GM21723 (cell line): ENCODE measurements at regions not wholly inside any gene's neighbourhood (a gene's known extent, or its start where the extent isn't known, plus 50 kb on each side); places are given as distances from the start of the nearest gene placed in this dataset.

Source experiments
- ATAC-seq: cut with Tn5 transposase; IDR thresholded peaks from one replicate; pipeline ENCODE4 v1.9.1; 2021; ENCODE audit warnings: mild to moderate bottlenecking, moderate library complexity; ENCODE audit not compliant: unreplicated experiment

DNA sequence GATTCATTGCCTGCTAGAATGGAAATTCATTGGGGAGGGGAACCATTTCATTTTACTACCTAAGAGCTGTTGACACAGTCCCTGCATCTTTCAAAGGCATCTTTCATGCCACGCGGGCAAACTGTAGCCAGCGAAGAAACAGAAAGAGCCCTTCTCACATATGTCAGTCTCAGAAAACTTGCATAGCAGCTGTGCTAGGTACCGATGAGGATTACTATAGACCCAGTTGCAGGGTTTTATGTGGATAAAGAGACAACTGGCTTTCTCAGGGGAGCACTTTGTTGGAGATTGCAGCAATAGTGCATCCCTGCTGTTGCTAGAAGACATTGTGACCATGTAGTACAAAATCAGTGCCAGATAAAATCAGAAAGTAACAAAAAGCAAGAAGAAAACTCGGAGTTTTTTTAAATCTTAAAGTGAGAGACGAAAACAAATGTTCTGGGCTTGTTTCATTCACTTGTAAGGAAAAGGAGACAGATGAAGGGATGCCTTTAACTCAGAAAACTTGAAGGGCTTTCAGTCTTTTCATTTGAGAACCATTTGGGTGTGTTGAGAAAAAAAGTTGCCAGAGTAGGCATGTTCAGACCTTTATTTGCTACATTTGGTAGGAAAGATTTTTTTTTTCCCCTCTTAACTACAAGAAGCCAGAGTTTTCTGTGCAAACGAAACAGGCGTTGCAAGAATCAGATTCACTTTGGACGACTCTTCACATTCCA lies 804.1 kb downstream of the USP25 start:
- ATAC-seq: no peak

DNA sequence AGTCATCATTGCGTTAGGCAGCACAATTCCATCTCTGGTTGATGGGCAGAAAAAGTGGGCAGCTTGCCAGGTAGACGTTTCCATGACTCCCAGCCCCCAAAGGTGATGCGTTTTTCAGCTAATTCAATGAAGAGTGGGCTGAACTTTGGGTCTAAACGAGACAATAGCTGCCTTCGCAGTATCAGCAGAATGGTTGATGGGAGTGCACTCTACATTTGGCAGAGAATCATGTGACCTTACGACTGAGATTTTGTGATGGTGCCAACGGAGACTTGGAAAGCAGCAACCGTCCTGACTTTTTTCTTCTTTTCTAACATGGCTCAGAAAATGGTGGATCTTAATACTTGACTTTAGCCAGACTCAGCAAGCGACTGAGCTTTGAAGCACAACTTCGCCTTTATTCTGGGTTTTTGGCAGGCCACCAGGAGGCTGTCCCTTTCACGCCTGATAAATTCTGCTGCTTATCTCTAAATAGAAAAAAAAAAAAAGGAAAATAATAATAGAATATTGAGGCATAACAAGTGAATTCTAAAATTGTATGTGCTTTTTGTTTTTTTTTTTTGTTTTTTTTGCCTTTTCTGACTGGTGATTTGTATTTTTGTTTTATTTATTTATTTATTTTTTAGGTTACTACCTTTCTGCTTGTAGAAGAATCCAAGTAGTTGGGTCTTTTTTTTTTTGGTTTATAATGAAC lies 804.8 kb downstream of the USP25 start:
- no peak for ATAC-seq

DNA sequence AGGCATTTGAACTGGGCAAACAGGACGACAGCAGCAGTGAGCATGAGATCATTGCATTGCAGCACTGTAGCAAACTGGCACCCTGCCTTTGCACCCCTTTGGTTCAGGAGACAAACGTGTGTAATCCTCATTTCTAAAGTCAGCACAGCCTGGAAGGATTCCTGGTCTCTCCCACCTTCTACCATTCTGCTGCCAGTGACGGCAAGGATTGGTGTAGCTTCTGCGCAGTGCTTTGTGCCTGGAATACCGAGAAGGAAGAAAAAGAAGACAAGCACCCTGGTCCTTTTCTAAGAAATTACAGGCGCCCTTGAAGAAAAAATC lies 805.3 kb downstream of the USP25 start:
- no peak for ATAC-seq

DNA sequence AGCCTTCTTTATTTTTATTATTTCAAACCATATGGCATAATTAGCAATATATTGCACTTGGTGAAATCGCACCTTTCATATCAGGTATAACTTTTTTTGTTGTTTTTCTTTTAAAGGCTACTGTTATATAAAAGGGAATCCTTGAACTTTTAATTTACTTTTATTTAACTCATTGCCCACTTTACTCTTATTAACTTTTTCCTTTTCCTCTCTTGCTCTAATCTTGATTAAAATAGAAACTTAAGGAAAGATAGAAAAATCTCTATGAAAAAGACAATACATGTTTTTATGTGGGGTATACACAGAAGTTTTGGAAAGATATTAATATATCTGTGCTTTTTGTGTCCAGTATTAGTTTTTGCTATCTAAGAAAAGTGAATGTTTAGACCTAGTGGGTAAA lies 805.8 kb downstream of the USP25 start:
- no peak for ATAC-seq

DNA sequence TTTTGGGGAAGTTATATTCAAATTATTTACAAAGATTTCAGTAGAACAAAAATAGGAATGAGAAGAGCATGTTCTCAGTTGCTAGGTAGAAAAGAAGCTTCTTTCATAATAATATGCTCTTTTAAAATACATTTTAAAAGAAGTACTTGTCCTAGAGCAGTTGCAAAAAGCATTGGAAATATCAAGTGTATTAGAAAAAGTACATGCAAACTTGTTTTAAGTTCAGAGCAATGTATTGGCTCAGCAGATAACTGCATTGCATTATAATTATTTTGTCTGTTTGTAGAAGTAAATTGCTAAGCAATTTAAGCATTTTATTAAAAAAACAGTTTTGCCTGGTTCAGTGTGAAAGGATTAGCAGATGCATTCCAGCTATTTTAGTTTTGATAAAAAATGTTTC lies 806.4 kb downstream of the USP25 start:
- ATAC-seq: no peak

DNA sequence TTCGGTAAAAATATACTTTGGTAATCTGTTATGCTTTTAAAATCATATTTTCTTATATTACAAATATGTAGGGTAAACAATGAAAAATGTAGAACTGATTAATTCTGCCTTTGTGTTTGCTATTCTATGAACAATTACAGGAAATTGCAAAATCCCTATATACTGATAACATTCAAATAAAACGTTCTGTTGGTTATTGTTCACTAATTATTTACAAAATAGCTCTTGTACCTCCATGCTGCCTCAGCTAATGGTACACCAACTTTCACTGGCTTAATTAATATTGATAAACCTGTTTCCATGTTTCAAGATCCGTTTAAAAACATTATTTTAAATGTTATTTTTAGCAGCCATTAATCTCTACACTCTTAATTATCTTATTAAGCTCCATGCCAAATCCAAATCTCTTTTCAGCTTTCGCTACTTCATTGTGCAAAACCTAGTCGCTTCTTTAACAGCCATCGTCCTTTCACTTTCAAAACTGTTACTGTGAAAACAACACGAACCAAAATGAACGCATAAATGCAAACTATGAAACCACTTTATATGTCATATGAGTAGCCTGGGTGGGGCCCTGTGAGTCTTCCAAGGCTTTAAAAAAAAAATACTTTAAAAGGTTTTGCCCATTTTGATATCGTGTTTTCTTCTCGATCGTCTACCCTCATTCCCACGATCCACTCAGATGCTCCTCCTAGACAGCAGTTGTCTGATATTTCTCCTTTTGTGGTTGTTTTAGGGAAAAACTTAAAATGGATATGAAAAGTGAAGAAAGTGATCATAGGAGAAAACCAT lies 807.1 kb downstream of the USP25 start:
- ATAC-seq: no peak

DNA sequence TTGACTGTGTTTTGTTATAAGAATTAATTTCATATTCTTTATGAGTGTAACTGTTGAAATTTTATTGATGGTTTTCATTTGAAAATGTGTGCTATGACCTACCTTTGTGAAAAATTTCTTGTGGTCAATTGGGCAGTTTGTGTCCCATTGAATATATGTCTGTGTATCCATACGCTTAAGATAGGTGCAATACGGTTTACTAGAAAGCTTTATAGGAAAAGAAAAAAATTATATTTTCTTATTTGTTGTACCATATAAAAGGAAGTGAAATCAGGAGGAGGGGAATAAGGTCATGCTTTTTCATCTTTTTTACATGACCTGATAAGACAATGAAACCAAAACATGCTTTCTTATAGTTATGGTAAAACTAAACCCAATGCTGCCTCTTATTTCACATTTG lies 807.7 kb downstream of the USP25 start:
- ATAC-seq: no peak

DNA sequence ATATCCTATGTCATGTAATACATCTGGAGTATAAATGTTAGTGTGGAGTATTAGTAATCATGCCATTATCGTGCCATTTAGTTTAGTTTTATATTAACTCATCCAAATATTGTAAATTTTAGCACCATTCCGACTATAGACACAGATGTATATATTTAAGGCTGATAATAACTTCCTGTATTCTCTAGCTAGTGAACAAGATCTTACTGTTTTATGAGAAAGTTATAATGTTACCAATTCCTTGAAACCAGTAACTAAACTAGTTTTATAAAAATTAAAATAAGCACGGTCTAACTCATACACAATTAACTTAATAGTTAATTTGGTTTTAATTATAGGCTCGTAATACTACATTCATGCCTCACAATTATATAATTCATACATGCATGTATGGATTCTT lies 808.6 kb downstream of the USP25 start:
- ATAC-seq: no peak

DNA sequence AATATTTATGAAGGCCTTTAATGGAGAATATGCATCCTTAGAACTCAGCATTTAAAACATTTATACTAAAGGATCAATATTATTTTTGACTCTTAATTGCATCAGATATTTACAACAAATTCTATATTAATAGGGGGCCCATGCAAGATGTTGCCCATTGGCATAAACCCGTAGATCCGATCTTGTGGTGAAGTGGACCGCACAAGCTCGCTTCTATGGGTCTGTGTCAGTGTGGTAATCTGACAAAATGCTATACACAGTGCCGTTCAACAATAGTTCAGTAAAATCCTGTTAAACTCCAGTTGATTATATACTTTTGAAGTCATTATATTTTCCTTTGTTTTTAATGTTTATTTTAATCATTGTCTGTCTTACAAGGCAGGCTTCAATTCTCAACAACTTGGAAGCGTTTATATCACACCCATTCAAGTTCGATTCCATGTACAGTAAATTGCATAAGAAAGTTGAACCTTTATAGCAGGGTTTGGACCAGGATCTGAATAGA lies 809.2 kb downstream of the USP25 start:
- no peak for ATAC-seq

DNA sequence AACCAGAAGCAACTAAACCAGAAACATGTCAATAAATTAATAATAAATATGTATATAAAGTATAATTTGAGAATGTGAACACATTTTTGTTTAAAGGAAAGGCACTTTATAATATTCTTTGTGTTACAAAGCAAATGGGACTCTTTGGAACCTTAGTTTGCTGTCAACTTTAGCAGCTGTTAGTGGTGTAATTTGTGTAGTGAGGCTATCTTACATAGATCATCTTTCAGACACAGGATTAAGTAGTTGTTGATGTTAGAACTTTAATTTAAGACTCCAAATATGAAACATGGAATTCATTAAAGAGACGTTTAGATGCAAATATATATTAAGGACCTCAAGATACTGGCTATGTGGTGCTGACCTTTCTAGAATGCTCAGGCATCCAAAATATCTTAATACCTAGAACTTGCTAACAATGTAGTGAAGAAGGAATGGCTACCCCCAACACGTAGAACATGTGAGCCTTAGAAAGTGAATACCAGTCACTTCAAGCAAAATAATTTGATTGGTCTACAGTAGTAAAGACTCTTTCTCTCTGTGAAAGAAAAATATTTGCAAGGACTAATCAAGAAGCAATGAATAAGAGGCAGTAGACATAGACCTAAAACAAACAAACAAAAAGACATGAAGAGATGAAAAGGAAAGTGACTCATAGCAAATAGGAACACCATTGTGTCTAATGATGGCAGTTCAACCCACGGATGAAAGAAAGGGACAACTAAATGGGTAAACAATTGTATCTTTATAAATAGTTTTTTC lies 811.4 kb downstream of the USP25 start:
- ATAC-seq: no peak

DNA sequence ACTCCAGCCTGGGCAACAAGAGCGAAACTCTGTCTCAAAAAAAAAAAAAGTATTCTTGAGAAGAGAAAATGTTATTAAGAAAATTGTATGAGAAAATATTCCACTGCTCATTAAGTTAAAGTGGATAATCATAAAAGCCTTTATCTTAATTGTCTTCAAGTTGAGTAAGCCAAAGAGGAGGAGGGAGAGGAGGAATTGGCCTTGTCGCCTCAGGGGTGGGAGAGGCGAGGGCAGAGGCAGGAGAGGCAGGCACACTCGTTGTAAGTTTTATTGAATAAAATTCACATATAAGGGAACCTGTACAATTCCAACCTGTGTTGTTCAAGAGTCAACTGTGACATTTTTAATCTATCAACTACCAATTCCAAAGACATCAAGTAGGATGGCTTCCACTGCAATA lies 820.3 kb downstream of the USP25 start:
- ATAC-seq: no peak

DNA sequence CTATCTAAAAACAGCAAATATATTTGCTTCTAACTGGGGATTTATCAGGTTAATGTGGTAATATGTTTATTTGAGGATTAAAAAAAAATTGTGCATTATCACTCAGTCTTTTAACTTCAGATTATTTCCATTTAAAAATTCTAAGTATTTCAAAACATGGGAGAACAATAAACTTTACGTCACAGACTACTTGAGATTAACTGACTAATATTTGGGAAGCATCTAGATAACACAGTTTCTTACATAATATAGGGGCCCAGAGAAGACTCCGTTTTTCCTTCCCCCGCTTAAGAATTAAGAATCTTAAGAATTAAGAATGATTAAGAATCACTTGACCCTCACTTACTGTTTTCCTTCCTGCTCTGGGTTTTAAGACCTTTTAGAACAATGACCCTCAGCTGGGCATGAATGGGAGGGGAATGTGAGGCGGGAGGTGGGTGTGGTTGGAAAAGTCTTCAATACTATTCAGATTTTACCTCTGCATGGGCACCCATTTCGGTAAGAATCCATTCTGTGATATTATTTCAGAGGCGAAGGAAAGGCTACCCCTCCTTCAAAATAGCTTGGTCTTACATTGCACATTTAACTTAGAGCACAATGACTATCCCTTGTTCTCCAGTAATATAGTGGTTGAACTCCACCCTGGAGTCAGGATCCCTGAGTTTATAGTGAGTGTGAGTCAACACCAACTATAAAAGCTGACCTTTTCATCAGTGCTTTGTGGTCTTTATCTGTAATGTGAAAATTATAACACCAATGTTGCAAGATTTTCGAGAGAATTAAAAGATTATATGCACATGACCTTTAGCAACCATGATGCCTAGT lies 821.3 kb downstream of the USP25 start:
- ATAC-seq: no peak

DNA sequence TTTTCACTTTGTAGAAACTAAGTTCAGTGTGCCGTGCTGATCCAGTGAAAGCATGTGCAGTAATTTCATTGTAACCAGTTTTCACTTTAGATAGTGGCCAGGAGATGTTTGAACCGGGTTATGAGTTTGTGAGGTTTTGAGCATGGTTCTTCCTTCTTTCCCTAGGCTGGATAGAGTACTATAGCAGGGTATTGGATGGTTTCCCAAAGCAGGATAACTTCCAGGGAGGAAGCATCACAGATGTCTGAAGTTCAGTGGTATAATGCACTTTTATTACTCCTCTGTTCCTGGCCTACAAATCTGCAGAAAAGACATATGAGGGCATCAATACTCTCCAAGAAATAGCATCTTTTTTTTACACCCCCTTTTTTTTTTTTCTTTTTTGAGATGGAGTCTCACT lies 823.1 kb downstream of the USP25 start:
- ATAC-seq: no peak

DNA sequence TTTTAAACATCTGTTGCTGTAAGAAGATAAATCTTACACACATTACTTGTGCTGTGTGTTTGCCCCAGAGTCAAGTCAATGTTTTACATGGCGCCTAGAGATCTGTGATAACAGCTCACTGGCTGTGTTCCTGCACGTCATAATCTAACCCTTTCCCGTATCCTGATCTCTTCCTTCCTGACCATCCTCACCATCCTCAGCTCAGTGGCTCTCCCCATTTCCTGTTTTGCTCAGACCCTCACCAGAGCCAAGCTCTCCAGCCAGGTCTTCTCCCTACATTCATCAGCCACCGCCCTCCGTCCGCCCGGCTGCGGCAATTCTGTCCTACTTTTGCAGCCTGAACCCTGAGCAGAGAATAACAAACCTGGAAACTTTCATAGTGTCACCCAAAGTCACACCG lies 824.7 kb downstream of the USP25 start:
- ATAC-seq: no peak

DNA sequence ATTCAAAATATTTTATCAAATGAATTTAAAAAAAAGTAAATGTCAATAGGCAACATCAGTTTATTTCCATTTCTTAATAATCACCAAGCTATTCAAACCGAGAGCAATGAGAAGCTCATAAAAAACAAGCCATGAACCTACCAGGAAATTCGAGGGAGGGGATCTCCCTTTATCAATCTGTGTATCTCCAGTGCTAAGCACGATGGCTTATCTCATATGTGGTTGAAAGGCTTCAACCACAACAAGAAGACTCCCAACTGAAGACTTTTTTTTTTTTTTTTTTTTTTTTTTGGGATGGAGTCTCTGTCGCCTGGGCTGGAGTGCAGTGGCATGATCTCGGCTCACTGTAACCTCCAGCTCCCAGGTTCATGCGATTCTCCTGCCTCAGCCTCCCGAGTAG lies 833.3 kb downstream of the USP25 start:
- ATAC-seq: no peak

DNA sequence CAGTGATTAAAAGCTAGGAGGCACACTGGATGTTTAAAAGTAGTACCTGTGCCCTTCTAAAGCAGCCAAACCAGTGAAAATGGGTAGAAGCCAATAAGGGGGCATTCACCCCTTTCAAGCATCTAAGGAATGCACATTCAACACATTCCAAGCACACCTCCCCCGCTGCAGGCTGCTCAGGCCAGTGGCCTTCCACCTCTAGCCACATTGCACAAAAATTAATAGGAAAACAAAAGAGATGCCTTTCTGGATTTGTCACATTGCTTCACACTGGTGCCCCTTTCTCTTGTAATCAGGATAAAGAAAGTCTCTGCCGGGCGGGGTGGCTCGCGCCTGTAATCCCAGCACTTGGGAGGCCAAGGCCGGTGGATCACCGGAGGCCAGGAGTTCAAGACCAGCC lies 834.0 kb downstream of the USP25 start:
- ATAC-seq: no peak

DNA sequence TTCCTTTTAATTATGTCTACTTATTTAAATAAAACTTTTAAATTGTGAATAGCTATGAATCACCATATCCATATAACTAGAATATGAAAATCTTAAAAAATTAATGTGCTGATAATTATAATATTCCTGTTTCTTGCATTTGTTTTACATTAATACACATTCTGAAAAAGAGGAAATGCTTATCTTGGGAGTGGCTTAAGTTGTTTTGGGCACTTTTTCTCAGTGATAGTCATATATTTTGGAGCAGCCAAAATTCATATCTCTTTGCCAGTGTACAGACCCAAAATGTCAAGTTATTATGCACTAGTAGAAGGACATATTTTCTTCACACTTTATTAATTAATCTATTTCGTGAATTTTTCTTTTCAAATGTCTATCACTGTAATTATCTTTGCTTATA lies 838.5 kb downstream of the USP25 start:
- ATAC-seq: no peak

DNA sequence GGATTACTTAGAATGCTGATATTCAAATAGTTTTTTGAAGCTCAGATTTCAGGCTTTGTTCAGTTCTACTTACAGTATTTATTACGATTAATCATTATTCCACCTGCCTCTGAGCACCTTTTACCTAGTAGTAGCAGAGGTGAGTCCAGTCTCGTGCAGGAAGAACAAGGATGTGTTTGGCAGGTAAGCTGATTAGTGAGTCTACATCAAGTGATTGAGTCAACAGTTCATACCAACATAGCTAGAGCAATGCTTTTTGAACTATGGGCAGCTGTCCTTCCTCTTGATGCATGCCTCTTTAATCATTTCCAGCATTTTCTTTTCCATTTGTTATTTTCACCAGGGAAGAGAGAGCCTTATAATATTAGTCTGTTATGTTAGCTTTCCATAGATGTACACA lies 838.9 kb downstream of the USP25 start:
- no peak for ATAC-seq

DNA sequence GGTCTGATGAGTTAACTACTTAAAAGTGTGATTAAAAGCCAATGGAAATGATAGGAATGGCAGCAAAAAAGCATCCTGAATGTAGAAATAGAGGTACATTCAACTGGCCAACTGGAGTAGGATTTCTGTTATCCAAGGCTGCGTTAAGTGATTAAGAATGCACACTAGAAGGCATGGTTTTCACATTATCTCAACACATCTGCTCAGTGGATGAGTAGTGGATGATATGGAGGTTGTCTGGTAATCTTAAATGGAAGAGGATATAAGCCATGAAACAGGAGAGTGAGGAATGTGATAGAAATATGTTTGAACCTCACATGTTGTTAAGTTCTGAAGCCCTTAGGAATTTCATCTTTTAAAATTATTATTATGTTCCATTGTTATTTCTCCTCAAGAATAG lies 839.9 kb downstream of the USP25 start:
- ATAC-seq: no peak

DNA sequence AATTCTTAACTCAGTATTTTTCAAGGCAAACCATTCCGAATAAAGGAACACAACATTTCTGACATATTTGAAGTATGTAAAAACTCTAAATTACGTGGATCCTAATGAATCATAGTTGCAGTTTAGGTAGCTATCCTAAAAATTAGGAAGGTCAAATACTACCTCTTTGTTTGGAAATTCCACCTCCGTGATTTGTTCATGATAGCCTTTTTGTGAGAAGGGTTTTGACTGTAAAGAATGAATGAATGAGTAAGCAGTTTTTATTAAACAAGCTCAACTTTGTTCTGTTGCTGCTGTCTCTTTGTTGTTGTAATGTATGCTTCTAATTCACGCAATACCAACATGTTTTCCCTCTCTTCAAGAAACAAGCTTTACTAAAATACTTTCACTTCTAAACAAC lies 840.4 kb downstream of the USP25 start:
- no peak for ATAC-seq
